Fibroblast of skin of back (primary cell): ENCODE measurements at regions not wholly inside any gene's neighbourhood (a gene's known extent, or its start where the extent isn't known, plus 50 kb on each side); places are given as distances from the start of the nearest gene placed in this dataset.
"Not testable (repeated sequence)": the region's sequence is repeated elsewhere in the genome, so short reads cannot be mapped to it uniquely, and the experiment has no call there.

Source experiments
- DNase-seq: peaks from one replicate; pipeline ENCODE4 v3.0.0-alpha.2; 2013

DNA sequence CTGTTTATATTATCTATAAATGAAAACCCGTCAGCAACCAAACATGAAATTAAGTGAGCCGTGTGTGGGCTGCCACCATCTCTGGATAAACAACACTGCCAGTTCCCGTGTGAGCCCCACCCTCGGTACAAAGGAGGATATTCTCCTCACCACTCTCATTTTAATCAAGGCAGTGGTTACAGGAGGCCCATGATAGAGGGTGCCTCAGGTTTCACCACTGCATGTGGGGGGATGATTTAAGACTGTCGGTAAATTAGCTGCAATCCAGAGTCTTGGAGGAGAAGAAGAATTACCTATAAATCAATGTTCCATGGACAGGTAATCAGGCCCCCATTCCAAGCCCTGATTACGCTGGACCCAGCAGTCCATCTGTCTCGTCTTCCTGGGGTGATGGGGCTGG is 361.6 kb upstream of the SULF2 start:
- no peak for DNase-seq

GRCh38 chr20:48146308-48146707 is 361.0 kb upstream of the SULF2 start:
- no peak for DNase-seq

DNA sequence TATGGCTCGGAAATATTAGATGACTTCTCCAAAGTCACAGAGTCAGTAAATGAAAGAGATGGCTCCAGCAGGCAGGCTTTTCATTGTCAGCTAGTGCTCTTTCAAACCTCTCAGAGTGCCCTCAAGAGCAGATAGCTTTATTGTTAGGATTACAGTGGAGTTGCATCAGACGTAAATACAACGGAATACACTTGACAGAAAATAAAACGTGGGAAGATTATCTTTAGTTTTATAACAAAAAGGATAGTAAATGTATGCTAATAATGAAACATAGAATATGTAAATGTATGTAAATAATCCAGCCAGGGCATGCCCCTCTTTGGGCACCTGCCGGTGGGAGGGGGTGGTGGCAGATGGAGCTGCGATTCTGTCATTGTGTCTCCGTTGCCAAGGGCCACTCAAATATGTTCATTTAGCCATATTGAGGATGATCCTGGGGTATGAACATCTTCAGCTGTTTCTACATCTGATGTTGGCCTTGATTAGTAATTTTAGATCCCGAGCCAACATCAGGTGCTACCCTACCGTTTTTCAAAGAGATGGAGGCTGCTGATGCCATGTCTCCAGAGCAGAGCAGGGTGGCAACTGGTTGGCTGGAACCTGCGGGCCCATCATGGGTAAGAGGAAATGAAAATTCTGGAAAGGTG is 358.3 kb upstream of the SULF2 start:
- DNase-seq = no peak

DNA sequence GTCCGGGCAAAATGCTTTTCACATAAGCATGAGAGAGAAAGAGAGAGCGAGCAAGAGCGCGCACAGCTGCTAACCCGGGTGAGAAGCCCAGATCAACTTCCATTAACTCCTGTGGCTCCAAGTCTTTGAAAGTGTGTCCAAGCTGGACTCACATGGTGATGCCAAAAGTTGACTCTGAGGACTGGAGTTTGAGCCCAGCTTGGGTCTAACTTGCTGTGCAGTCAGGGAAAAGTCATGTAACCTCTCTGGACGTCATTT is 357.2 kb upstream of the SULF2 start:
- DNase-seq = no peak

DNA sequence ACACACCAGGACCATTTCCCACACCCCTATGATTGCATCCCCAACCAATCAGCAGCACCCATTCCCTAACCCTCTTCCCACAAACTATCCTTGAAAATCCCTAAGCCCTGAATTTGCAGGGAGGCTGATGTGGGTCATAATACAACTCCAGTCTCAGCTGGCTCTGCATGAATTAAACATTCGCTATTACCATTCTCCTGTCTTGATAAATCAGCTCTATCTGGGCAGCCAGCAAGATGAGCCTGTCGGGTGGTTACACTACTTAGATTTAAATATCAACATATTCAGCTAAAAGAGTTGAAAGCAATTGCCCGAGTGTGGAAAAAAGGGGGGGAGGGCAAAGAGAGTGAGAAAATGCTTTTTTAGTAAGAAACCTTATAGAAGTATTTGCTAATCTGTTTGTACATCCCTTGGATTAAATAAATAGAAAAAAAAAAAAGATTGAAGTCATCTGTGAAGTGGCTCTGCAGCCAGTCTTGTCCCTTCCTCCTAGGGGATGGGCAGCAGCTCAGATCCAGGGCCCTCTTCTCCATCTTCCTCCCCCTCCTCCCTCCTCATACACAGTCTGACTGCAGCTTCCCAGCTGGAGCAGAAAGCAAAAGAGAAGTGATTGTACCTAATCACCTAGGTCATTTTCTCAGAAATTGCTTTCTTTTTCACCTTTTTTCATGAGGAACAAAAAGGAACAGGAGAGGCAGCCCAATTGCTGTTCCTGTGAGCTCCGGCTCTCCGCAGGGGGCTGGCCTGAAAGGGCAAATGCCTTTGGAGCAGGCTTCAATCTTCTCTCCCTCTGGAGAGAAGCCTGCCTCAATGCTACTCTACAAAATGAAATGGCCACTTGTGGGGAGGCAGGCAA is 356.6 kb upstream of the SULF2 start:
- no peak for DNase-seq

DNA sequence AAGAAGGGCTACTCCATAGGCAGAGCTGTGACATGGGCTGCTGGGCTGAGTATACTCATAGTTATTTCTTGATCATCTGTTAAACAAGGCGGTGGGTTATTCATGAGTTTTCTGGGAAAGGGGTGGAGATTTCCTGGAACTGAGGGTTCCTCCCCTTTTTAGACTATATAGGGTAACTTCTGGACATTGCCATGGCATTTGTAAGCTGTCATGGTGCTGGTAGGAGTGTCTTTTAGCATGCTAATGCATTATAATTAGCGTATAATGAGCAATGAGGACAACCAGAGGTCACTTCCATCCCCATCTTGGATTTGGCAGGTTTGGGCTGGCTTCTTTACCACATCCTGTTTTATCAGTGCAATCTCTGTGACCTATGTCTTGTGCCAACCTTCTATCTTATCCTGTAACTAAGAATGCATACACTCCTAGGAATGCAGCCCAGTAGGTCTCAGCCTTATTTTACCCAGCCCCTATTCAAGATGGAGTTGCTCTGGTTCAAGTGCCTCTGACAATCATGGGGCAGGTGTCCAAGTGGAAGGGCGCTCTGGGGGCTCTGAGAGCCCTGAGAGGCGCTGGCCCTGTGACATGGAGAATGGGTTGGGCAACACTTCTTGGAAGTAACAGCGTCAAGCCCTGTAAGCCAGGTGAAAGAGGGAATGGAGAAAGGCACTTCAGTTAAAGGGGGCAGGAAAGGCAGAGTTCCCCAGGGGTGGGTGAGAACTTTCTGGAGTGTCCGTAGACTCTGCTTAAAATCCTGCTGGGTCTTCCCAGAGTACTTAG is 354.2 kb upstream of the SULF2 start:
- DNase-seq = peak; percentile 81

DNA sequence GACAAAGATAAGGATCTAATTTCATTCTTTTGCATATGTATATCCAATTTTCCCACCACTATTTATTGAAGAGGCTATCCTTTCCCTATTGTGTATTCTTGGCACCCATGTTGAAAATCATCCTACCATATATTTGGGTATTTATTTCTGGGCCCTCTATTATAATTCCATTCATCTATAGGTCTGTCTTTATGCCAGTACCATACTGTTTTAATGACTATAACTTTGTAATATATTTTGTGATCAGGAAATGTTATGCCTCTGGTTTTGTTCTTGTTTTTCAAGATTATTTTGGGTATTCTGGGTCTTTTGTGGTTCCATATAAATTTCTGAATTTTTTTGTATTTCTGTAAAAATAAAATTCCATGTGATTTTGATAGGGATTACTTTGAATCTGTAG is 347.6 kb upstream of the SULF2 start:
- DNase-seq = no peak

DNA sequence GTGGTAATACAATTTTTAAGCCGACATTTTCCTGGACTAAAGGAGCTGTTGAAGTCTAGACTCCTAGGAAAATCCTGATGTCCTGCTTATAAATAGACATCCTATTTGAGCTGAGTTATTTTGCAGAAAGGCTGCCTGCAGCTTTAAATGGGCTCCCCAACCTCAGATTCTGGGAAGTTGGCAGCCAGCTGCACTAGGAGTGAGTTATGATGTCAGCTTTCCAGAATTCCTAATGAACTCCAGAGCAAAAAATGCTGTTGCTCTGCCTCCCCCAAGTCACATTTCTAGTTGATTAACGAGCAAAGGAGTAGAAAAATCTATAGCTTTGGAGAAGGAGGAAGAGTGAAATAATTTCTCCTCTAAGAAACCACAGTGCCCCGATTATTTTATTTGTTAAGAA is 346.3 kb upstream of the SULF2 start:
- DNase-seq = peak; percentile 80

GRCh38 chr20:48129345-48129942 is 344.2 kb upstream of the SULF2 start:
- DNase-seq = no peak

DNA sequence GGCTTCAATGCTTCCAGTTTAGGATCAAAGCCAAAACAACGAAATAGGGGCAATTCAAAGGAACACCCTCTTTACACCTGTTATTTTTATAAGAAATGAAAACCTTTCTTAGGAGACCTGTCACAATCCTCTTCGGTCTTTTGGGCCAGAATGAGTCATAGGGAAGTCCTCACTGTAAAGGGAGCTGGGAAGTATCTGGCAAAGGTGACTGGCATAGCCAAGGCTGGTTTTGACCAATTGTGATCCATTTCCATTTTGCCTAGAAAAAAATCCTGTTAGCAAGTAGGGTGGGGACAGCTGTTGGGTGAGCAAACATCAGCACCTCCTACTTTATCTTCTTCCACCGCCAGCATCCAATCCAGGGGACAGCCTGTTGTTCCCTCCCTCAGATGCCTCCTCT is 343.2 kb upstream of the SULF2 start:
- no peak for DNase-seq

DNA sequence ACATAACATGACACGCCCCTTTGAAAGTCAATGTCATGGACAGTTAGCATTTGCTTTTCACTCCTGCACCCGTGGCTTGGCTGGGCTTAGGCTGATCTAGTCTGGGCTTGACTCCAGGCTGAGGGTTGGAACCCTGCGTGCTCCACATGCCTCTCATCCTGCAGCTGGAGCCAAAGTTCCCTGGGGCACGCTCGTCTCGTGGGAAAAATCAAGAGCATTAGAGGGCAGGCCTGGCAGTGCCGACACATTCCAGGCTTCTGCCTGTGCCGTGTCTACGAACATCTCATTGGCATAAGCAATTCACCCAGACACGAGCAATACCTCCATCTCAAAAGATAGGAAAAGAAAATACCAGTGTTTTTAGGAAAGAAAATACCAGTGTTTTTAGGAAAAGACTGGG is 342.7 kb upstream of the SULF2 start:
- DNase-seq = peak; percentile 56

DNA sequence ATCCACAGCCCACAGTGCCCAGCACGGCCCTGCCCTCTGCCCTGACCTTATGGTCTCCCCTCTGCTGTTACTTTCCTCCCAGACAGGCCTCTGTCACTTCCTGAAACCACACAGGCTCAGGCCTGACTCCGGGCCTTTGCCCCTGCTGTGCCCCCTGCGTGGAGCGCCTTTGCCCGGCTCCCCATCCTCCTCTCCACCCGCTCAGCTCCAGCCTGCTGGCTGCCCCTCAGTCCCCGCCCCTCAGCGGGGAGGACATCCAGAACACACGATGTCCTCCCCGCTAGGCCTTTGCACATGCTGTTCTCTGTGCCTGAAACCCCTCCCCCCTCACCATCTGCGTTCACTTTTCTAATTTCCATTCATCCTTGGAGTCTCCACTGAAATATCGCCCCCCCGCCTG is 341.9 kb upstream of the SULF2 start:
- DNase-seq = not testable (repeated sequence)

GRCh38 chr20:48126227-48126740 is 341.0 kb upstream of the SULF2 start:
- no peak for DNase-seq

DNA sequence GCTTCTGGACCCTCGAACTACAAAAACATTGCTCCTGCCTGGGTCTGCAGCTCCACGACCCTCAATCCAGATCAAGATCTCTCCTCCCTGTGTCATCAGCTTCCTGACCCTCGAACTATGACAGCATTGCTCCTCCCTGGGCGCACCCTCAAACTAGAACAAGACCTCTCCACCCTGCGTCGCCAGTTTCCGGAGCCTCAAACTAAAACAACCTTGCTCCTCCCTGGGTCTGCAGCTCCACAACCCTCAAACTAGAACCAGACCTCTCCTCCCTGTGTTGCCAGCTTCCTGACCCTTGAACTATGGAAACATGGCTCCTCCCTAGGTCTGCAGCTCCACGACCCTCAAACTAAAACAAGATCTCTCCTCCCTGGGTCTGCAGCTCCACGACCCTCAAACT is 339.7 kb upstream of the SULF2 start:
- no peak for DNase-seq

DNA sequence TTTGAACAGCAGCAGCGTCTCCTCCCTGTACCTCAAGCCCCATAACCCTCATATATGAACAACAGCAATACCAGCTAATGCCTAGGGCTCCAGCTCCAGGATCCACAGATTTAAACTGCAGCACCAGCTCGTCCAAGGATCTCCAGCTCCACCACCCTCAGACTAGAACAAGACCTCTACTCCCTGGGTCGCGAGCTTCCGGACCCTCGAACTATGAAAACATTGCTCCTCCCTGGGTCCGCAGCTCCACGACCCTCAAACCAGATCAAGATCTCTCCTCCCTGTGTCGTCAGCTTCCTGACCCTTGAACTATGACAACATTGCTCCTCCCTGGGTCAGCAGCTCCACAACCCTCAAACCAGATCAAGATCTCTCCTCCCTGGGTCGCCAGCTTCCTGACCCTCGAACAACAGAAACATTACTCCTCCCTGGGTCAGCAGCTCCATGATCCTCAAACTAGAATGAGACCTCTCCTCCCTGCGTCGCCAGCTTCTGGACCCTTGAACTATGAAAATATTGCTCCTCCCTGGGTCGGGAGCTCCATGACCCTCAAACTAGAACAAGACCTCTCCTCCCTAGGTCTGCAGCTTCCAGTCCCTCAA is 339.0 kb upstream of the SULF2 start:
- no peak for DNase-seq

GRCh38 chr20:48120120-48120519 is 334.8 kb upstream of the SULF2 start:
- peak; percentile 44 for DNase-seq

DNA sequence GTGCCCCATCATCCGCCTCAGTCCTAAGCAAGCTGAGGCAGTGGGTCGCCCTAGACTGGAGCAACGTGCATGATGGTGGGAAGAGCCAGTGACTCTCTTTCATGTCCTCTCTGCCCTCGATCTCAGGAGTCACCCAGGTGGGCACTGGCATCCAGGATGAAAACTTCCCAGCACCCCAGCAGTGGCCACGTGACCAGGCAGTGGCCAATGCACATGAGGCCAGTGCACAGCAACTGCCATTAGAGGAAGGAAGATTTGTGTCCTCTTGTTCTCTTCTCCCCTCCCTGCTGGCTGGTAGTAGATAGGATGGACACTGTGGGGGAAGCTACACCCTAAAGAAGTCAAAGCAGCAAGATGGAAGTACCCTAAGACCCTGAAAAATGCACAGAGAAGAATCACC is 334.1 kb upstream of the SULF2 start:
- not testable (repeated sequence) for DNase-seq

DNA sequence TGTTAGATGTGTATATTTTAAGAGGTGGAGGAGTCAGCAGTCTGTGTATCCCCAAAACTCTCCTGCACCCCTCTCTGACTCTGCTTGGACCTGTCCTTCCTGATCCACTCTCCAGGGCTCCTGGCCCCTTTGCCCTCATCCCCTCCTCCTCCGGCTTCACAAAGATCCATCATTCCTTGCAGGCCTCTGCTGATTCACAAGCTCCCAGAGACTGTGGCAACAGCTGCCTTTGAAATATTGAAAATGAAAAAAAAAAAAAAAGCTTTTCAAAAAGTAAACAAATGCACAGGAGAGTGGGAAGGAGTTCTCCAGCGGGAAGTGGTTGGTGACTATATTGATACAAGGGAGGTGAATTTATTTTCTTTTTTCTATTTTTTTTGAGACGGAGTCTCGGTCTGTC is 330.2 kb upstream of the SULF2 start:
- no peak for DNase-seq

- no peak for DNase-seq
These were observed 322.3 kb upstream of the SULF2 start for GRCh38 chr20:48107560-48107959.

- no peak for DNase-seq
These were observed 321.1 kb upstream of the SULF2 start for GRCh38 chr20:48106428-48106827.

DNA sequence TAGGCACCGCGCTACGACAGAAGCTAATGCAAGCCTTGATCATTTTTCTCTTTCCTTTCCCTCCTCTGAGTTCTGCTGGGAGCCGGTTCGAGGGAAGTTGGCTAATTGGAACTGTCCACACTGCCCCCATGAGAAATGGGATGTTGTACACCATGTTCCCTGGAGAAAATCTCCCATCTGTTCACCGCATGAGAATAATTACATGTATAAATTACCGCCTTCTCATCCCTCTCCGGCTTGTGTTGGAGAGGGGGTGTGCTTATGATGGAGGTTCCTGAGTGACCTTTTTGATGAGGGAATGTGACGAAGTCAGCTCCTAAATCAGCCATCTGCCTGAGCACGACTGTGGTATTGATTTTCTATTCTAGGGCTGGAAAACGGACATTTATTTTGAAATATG is 320.2 kb upstream of the SULF2 start:
- DNase-seq = no peak

GRCh38 chr20:48102931-48103660 is 317.8 kb upstream of the SULF2 start:
- peak; percentile 46 for DNase-seq
